Stimulated activated CD4-positive, alpha-beta T cell treated with anti-CD3 and anti-CD28 coated beads, Interleukin-12 subunit alpha, Interleukin-12 subunit beta, amount 100 ng/mL, for 24 hours (primary cell): ENCODE measurements at regions not wholly inside any gene's neighbourhood (a gene's known extent, or its start where the extent isn't known, plus 50 kb on each side); places are given as distances from the start of the nearest gene placed in this dataset.
"Not testable (repeated sequence)": the region's sequence is repeated elsewhere in the genome, so short reads cannot be mapped to it uniquely, and the experiment has no call there.

ENCODE experiments used
- DNase-seq, 2 experiments: peaks; one replicate each; pipeline ENCODE4 v3.0.0-alpha.2; 2020; ENCODE audit warnings: low read depth in 2 of 2

- no peak for DNase-seq
Observed at GRCh38 chr17:74113952-74114351, 89.5 kb upstream of the RPL38 start.

DNA sequence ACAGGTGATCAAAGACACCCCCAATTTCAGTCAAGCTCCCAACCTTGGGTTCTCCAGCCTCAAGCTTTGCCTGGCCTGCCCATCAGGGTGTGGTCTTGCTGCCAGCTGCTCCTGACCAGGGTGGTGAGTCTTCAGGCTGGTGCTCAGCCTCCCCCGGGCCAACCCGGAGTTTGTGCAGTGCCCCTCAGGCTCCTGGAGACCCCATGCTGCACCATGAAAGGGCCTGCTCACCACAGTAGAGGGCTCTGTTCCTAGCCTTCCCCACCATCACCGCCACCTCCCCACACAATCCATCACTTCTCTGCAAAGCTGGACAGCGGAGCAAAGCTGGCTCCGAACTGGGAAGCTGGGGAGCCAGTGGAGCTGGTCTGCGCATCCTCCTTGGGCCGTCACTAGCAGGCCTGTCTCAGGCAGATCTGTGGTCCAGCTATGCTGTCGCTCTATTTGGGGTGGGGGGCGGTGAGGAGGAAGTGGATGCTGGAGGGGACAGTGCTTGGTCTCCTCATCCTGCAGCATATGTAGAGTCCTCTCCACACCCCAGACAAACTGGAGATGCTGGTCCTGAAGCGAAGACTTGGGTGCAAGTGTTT lies 88.5 kb upstream of the RPL38 start:
- no peak for DNase-seq

GRCh38 chr17:74115586-74115985 lies 87.9 kb upstream of the RPL38 start:
- no peak for DNase-seq

DNA sequence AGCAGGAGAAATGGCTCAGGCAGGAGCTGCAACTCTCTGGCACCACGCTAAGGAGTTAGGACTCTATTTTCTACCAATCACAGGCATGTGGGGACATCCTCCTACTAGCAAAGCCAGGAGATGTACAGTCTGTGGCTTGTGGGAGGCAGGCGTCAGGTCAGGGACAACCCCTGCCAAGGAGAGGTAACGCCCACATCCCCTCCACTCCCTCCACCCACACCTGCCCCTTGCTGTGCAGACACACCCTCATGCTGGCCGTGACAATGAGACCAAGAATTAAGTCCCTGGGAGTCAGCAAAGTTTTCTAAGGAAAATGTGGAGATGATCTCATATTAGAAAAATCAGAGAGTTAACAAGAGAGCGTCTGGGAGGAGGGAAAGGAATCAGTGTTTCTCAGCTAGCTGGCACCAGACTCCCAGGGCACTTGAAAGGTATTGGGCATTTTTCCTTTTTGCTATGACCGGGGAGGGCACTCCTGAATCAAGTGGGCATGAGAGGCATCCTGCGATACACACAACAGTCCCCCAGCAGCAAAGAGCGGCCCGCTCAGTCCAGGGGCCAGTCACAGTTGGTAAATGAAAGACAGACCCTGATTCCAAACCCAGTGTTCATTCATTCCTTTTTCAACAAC lies 87.3 kb upstream of the RPL38 start:
- DNase-seq = no peak

DNA sequence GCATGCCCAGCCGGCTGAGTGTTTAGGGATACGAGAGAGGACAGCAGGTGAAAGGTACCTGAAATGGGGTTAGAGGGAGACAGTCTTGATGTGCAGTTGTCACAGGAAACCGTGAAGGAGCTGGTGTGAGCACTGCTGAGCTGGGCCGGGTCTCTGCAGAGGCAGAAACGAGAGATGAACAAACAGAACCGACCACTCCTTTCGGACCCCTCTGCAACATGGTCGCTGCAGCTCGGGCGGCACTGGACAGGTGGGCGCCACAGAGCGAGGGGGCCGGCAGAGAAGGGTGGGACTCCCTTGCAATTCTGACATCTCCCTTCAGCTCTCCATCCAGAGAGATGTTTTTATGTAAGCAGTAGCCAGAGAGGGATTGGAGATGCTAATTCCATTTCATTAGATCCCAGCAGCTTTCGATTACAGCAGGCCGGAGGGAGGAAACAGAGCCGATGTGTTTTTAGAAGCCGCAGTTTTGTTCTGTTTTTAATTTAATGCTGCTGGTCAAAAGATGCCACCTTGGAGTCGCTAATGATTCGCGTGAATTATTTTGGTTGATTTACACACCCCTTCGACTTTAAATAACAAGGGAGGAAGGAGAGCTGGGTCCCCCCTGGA lies 86.3 kb upstream of the RPL38 start:
- no peak for DNase-seq

DNA sequence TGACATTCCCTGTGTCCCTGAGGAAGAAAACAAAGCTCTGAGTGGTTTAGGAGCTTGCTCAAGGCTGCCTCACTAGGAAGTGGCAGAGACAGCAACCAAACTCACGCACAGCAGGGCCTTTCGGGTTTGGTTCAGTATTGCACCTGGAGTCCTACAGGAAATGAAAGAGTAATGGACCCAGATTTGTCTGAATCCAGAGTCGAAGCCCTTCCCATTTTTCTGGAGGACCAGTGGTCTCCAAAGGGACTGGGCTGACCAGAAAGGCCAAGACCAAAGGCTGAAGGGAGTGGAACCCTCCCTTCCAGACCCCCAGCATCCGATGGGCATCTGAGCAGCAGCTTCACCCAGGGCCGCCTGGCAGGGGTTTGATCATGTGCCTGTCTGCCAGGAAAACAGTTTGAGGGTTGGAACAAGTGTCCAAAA lies 85.5 kb upstream of the RPL38 start:
- DNase-seq = no peak

- DNase-seq = no peak
Observed at GRCh38 chr17:74118504-74118903, 85.0 kb upstream of the RPL38 start.

DNA sequence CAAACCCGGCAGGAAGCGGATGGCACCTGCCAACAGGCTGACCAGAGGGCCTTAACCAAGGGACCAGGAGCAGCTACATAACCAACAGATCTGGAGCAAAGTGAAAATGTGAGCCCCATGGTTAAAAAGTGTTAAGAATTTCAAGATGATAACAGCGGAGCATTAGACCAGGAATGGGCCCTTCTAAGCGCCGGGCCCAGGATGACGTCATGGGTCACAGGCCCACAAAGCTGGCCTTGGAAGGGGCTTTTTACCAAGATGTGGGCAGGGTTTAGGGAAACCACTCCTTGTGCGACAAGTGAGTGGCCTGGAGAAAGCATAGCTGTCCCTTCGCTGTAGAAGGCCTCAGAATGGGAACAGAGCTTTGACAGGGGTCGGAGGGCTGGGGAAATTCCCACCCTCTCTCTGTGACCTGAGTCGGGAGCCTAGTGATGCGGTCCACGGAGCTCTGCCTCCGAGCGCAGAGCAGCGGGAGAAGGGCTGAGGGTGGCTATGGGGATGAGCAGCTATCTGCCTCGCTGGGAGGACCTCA lies 84.4 kb upstream of the RPL38 start:
- DNase-seq = no peak

DNA sequence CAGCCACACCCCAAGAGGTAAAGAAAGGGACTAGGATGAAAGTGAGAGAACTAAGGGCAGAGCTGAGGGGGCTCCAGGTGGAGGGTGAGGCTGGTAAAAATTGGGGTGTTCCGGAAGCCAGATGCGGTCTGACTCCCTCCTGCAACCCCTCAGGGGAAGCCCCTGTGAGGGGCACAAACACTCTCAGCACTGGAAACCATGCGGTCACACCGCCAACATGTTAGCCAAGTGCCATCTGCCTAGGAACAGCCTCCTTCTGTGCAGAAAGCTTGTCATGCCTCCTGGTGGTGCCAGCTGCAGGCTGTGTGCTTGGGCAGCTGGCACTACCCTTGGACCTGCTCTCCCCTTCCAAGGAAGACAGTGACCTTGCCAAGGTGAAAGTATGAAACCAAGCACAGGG lies 83.5 kb upstream of the RPL38 start:
- no peak for DNase-seq

GRCh38 chr17:74123350-74123749 lies 80.1 kb upstream of the RPL38 start:
- no peak for DNase-seq

DNA sequence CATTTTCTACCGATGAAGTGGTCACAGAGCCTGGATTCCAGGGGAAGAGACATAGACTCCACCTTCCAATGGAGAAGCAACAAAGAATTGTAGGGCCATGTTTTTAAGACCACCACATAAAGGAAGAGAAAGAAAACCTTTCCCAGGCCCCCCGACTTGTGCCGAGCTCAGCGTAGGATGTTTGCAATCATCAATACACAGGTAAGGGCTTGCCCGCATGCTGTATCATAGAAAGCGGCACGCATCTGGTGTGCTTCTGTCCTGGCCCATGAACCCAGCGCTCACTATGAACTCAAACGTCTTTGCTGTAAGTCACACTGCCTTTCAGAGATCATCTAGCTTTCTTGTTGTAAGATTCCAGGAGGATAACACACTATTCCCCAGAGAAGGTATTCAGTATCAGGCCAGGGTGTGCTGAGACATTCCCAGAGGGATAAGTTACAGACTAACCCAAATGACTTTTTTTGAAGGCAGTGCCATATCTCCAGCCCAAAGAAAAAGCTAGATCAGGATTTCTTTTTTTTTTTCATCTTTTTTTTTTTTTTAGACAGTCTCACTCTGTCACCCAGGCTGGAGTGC lies 79.5 kb upstream of the RPL38 start:
- DNase-seq = no peak

DNA sequence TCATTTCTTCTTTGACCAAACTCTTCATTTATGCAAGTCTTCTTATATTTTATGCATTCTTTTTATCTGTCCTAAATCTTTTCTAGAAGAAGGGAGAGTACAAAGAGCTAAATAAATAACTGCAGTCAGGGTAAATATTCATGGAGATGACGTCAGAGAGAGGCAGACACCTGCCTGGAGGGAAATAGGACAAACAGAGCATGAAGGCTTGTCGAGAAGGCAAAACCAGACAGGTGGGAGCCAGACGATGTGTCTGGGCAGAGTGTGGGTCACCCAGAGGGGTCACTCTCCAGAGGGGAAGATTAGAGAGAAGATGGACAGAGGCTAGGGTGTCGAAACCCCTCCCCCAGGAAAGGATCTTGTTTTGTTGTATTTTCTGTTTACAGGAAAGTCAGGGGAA lies 78.3 kb upstream of the RPL38 start:
- DNase-seq = no peak

DNA sequence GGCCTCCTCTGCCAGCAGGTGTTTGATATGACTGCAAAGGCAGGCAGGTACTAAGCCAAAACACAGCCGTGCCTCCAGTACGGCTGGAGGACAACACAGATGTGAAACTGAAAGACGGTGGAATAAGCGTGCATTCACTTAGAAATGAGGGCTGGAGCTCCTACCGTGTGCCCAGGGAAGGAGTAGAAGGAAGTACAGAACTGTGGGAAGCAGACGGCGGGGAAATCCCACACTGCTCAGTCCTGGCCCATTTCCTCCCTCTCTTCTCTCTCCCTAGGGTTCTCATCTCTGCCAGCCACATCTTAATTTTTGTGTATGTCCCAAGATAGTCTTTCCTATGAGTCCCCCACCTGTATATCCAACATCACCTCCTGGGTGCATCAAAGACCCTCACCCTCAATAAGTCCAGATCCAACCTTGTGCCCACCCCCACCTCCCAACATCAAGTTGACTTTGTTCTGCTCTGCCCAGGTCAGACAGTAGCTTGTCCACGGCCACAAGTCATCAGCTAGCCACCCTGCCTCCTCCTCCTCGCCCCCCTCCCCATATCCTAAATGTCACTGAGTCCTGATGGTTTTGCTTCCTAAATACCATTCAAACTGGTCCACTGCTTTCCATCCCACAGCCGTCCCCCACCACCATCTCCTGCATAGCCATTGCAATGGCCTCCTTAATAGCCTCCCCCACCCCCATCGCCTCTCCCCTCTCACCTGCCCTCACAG lies 77.1 kb upstream of the RPL38 start:
- DNase-seq = no peak

DNA sequence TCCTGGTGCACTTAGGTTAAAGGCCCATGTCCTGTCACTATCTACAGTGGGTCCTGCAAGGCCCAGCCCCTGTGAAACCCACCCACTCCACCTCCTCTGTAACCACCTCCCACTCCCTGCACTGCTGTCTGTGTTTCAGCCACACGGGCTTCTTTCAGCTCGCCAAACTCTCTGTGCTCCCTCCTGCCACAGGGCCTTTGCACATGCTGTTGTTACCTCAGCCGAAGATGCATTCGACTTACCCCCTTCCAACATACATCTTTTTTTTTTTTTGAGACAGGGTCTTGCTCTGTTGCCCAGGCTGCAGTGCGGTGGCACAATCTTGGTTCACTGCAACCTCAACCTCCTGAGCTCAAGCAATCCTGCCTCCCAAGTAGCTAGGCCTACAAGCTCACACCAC lies 76.5 kb upstream of the RPL38 start:
- DNase-seq = no peak

- no peak for DNase-seq
Observed at GRCh38 chr17:74128456-74129211, 74.8 kb upstream of the RPL38 start.

GRCh38 chr17:74129800-74130199 lies 73.7 kb upstream of the RPL38 start:
- not testable (repeated sequence) for DNase-seq

DNA sequence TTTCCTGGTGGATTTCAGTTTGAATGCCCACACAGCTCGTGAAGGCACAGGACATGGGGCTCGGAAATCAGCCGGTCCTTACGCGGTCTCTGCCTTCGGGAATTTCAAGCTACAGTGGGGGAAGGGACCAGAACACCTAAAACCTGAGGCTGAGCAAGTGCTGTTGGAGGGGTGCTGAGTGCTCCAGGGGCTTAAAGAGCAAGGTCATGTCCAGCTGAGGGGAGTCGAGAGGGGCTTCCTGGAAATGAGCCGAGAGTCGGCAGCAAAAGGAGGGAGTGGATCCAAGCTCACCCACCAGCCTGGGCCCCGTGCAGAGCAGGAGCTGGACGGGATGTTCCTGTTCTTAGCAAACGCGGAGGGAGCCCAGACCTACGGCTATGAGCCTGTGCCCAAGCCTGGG lies 73.2 kb upstream of the RPL38 start:
- no peak for DNase-seq

DNA sequence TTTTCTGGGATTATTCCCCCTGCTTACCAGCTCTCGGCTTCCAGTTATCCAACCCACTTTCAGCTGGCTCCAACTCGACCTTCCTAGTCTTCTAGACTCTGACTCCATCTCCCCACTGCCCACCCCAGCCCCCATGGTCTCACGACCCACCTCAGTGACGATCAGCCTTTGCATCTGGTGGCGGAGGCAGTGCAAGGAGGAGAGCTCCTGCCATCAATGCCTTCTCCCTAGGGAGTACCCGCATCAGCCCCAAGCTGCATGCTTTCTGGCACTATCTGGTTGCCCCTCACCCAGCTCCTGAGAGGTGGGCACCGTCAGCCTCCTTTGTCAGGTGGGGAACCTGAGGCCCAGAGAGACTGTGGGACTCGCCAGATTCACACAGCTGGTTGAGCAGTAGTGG lies 72.6 kb upstream of the RPL38 start:
- DNase-seq = no peak

DNA sequence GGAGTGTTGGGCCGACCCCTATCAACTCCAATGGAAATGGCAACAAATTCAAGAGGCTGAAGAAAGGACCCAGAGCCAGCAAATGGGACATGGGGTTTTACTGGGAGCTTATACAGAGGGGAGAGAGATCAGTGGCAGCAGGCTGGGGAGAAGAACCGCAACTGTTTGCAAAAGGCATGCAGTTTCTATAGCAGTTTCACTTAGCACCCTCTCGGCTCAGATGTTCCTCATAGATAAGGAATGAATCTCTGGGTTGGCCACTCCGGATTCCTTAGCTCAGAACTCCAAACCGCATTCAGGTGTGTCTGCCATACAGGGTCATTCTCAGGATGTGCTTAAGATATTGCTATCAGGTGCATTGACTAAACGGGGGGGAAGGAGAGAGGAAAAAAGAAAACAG lies 71.1 kb upstream of the RPL38 start:
- DNase-seq = no peak

GRCh38 chr17:74133740-74134139 lies 69.7 kb upstream of the RPL38 start:
- no peak for DNase-seq

GRCh38 chr17:74134234-74134633 lies 69.2 kb upstream of the RPL38 start:
- not testable (repeated sequence) for DNase-seq

- DNase-seq = no peak
Observed at GRCh38 chr17:74134991-74135390, 68.5 kb upstream of the RPL38 start.
